ENCODE measurements at regions not wholly inside any gene's neighbourhood (a gene's known extent, or its start where the extent isn't known, plus 50 kb on each side); places are given as distances from the start of the nearest gene placed in this dataset.

DNA sequence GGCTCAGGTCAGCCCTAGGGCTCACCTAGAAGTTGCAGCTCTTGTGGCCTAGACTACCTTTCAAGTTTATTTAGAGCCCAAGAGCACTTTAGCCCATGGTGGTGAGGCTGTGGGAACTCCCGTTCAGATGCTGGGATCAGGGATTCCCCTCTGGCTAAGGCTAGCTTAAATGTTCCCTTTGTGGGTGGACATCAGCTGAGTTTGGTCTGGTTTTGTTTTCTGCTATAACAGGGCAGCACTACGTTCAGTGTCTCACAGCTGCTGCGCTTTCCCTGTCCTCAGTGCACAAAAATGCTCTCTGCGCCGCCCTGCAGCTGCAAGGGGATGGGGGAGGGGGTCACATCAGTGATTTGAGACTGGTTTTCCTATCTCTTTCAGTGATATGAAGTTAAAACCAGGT, 170.5 kb upstream of the KCNJ3 start:
- intact Hi-C loops (cut with micrococcal nuclease): no loop called here
- FAIRE-seq: no peak
- DNase-seq (ENCODE audit: extremely low read depth in 1 of 4, low spot score in 3 of 4): no peak
- Histone ChIP-seq H3K9me1 (ENCODE audit: control insufficient read depth, insufficient read depth, low read length) (no peaks in the 10 kb centered on the region), H3K27ac (ENCODE audit: extremely low read depth, low read depth, low read length) (no peak overlapping the region), H3K79me2 (ENCODE audit: control insufficient read depth, insufficient read depth, low read length) (no peaks in the 10 kb centered on the region), H3K27me3 (ENCODE audit: control insufficient read depth in 2 of 2, insufficient read depth in 2 of 2, low read length in 2 of 2) (no peaks in the 10 kb centered on the region), H2AFZ (ENCODE audit: low read depth, low read length) (no peak overlapping the region), H4K20me1 (replicated peaks; ENCODE audit: control insufficient read depth, insufficient read depth, low read length) (no peaks in the 10 kb centered on the region), H3K4me3 (no peak overlapping the region), H3K9ac (ENCODE audit: insufficient read depth in 1 of 2, low read depth in 2 of 2, low read length in 2 of 2) (no peak overlapping the region), H3K4me1 (replicated peaks in 1 of 2; ENCODE audit: control insufficient read depth in 2 of 2, insufficient read depth in 2 of 2, low read length in 2 of 2) (no peaks in the 10 kb centered on the region), H3K36me3 (ENCODE audit: control insufficient read depth, insufficient read depth, low read length) (no peaks in the 10 kb centered on the region), H3K4me2 (ENCODE audit: insufficient read depth, low read length) (no peak overlapping the region), H3K9me3 (replicated peaks; ENCODE audit: control insufficient read depth, insufficient read depth, low read depth, low read length) (no peaks in the 10 kb centered on the region; the same call in 1 of the 2 replicates)
- 2% methylated on average over 5 of the region's 5 CpGs for WGBS (ENCODE audit: insufficient coverage, low coverage, missing lambda C conversion rate)
- ChIA-PET POLR2A (interaction anchor here (0.6 kb wide), 1 partner anchor 14 kb away, joined by 4 read pairs; no protein-coding TSS in a partner anchor), CTCF (ENCODE audit: low intra/inter-chr PET ratio) (no interaction called here)
- no peak for ATAC-seq
- TF ChIP-seq BRCA1 (IDR thresholded peaks at IDR 0.05): no peak
- TF ChIP-seq BRCA1 (CRISPR knock-in tag; IDR thresholded peaks at IDR 0.05): no peak
- TF ChIP-seq NR2F6 (CRISPR knock-in tag; IDR thresholded peaks at IDR 0.05): no peak
- no peak for TF ChIP-seq NFYB (IDR thresholded peaks at IDR 0.05; ENCODE audit: extremely low read depth, insufficient read length)
- no peak for TF ChIP-seq CBX3 (IDR thresholded peaks at IDR 0.05; ENCODE audit: borderline replicate concordance in 1 of 2, low read length in 2 of 2)
- no peak for TF ChIP-seq NFRKB (IDR thresholded peaks at IDR 0.05; ENCODE audit: low read depth)
- TF ChIP-seq, protein P1, sequence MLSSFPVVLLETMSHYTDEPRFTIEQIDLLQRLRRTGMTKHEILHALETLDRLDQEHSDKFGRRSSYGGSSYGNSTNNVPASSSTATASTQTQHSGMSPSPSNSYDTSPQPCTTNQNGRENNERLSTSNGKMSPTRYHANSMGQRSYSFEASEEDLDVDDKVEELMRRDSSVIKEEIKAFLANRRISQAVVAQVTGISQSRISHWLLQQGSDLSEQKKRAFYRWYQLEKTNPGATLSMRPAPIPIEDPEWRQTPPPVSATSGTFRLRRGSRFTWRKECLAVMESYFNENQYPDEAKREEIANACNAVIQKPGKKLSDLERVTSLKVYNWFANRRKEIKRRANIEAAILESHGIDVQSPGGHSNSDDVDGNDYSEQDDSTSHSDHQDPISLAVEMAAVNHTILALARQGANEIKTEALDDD (IDR thresholded peaks at IDR 0.05): no peak
- TF ChIP-seq U2AF2 (optimal IDR thresholded peaks at IDR 0.05; ENCODE audit: low read depth, low read length): no peak
- TF ChIP-seq GATAD2A (IDR thresholded peaks at IDR 0.05): no peak
- TF ChIP-seq, protein P2, sequence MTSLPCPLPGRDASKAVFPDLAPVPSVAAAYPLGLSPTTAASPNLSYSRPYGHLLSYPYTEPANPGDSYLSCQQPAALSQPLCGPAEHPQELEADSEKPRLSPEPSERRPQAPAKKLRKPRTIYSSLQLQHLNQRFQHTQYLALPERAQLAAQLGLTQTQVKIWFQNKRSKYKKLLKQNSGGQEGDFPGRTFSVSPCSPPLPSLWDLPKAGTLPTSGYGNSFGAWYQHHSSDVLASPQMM (CRISPR knock-in tag; IDR thresholded peaks at IDR 0.05): no peak
- TF ChIP-seq, protein P3, sequence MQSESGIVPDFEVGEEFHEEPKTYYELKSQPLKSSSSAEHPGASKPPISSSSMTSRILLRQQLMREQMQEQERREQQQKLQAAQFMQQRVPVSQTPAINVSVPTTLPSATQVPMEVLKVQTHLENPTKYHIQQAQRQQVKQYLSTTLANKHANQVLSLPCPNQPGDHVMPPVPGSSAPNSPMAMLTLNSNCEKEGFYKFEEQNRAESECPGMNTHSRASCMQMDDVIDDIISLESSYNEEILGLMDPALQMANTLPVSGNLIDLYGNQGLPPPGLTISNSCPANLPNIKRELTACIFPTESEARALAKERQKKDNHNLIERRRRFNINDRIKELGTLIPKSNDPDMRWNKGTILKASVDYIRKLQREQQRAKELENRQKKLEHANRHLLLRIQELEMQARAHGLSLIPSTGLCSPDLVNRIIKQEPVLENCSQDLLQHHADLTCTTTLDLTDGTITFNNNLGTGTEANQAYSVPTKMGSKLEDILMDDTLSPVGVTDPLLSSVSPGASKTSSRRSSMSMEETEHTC (IDR thresholded peaks at IDR 0.05): no peak
- TF ChIP-seq NCOA6 (IDR thresholded peaks at IDR 0.05): no peak
- no TSS peak for BruUV-seq (replicated peaks)
- in situ Hi-C loops (cut with MboI): no loop called here

Measured in K562 (cell line).